ENCODE measurements at regions not wholly inside any gene's neighbourhood (a gene's known extent, or its start where the extent isn't known, plus 50 kb on each side); places are given as distances from the start of the nearest gene placed in this dataset.
A peak's percentile ranks its signal among the peaks of the same experiment; 100 is the strongest.

DNA sequence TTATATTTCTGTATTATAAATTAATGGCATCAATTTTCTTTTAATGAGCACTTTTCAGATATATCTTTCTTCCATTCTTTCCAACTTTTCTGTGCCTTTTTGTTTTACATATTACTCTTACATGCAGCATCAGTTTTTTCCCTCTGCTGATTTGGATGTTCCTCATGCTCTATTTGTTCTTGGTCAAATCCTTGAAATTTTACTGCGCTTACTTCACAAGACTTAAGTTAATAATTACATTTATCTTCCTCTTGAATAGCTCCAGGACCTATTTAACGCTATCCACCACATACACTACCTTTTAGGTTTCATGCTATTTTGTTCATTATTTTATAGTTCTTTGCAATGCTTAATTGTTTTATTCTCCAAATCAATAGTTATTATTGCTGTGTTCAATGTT, 97.6 kb upstream of the CTTNBP2 start:
- 93 to 98% (median 96%) methylated on average over 2 of the region's 2 CpGs for WGBS, 3 donors

DNA sequence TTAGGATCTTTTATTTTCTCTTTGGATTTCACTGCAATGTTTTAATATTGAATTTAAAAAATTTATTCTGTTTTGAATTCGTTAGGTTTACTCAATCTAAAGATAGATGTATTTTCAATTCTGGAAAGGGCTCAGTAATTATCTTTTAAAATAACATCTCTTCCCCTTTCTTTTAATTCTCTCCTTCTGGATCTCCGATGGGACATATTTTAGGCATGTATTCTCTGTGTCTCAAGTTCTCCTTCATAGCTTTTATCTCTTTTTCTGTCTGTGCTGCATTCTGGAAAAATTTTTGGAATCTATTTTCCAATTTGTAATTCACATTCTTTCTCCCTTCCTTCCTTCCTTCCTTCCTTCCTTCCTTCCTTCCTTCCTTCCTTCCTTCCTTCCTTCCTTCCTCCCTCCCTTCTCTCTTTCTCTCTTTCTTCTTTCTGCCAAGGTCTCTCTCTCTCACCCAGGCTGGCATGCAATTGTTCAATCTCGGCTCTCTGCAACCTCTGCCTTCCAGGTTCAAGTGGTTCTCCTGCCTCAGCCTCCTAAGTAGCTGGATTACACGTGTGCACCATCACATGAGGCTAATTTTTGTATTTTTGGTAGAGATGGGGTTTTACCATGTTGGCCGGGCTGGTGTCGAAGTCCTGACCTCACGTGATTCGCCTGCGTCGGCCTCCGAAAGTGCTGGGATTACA, 98.5 kb upstream of the CTTNBP2 start:
- H3K4me3 ChIP-seq, result no peak overlapping the region
- no peaks in the 10 kb centered on the region for H3K36me3 ChIP-seq
- intact Hi-C loops (cut with DNase I), result no loop called here
- H3K9me3 ChIP-seq, result no peaks in the 10 kb centered on the region
- H3K27me3 ChIP-seq, result no peaks in the 10 kb centered on the region
- TF ChIP-seq POLR2A (IDR thresholded peaks at IDR 0.05) (no peak), EP300 (IDR thresholded peaks at IDR 0.05) (no peak)
- TF ChIP-seq, protein P1, sequence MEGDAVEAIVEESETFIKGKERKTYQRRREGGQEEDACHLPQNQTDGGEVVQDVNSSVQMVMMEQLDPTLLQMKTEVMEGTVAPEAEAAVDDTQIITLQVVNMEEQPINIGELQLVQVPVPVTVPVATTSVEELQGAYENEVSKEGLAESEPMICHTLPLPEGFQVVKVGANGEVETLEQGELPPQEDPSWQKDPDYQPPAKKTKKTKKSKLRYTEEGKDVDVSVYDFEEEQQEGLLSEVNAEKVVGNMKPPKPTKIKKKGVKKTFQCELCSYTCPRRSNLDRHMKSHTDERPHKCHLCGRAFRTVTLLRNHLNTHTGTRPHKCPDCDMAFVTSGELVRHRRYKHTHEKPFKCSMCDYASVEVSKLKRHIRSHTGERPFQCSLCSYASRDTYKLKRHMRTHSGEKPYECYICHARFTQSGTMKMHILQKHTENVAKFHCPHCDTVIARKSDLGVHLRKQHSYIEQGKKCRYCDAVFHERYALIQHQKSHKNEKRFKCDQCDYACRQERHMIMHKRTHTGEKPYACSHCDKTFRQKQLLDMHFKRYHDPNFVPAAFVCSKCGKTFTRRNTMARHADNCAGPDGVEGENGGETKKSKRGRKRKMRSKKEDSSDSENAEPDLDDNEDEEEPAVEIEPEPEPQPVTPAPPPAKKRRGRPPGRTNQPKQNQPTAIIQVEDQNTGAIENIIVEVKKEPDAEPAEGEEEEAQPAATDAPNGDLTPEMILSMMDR (IDR thresholded peaks at IDR 0.05), result no peak
- DNase-seq, result no peak
- WGBS, 3 donors, result 76 to 80% (median 78%) methylated on average over 11 of the region's 11 CpGs
- H3K27ac ChIP-seq, result no peak overlapping the region
- H3K4me1 ChIP-seq (ENCODE audit: insufficient read depth), result no peaks in the 10 kb centered on the region

More for the DNA sequence above, 97.6 kb upstream of the CTTNBP2 start:
- no peaks in the 10 kb centered on the region for H3K27me3 ChIP-seq
- H3K4me1 ChIP-seq (ENCODE audit: insufficient read depth), result no peaks in the 10 kb centered on the region
- TF ChIP-seq, protein P1 (IDR thresholded peaks at IDR 0.05), result no peak
- TF ChIP-seq EP300 (IDR thresholded peaks at IDR 0.05) (no peak), POLR2A (IDR thresholded peaks at IDR 0.05) (no peak)
- H3K36me3 ChIP-seq, result no peaks in the 10 kb centered on the region
- no peaks in the 10 kb centered on the region for H3K9me3 ChIP-seq
- H3K4me3 ChIP-seq, result no peak overlapping the region
- DNase-seq, result no peak
- H3K27ac ChIP-seq, result no peak overlapping the region
- intact Hi-C loops (cut with DNase I), result no loop called here

DNA sequence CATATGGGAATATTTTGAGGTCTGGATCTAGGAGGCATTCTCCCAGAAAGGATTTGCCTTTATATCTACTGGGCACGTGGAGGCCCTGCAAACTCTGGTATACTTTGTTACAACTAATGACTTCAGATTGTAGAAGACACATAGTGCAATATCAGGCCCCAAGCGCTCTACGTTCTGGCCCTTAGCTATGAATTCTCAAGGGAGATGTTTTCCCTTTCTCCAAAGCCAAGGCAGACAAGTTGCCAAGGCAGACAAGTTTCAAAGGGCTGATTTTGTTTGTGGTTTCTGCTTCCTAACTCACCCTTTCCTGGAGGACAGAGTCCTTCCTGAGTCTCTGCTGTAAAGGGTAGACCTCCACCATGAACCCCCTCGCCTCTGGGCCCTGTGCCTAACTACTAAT, 99.4 kb upstream of the CTTNBP2 start:
- no peak overlapping the region for H3K27ac ChIP-seq
- TF ChIP-seq, protein P1 (IDR thresholded peaks at IDR 0.05), result no peak
- TF ChIP-seq EP300 (IDR thresholded peaks at IDR 0.05), result no peak
- TF ChIP-seq POLR2A (IDR thresholded peaks at IDR 0.05), result no peak
- no peaks in the 10 kb centered on the region for H3K36me3 ChIP-seq
- DNase-seq, result peak in 4 of 5 donors; percentile 14 to 59 (median 26)
- intact Hi-C loops (cut with DNase I), result no loop called here
- H3K4me1 ChIP-seq (ENCODE audit: insufficient read depth), result no peaks in the 10 kb centered on the region
- H3K9me3 ChIP-seq, result no peaks in the 10 kb centered on the region
- no peaks in the 10 kb centered on the region for H3K27me3 ChIP-seq
- H3K4me3 ChIP-seq, result no peak overlapping the region
- 8 to 20% (median 19%) methylated on average over 4 of the region's 4 CpGs for WGBS, 3 donors

DNA sequence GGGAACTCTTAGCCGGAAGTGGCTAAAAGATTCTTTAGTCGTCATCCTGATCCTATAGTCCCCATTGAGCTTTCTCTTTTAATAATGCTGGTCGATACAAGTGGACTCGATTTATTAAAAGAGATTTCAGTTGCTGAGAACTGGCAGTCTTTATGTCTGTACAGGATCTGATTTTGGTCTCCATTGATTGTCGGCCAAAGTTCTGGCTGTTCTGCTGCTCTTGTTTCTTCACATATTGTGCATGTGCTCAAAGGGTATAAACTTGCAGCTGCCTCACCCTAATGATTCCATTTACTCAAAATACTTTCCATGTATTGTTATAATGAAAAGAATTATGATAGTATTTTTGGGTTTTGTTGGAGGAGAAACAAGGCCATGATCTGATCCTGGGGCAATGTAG, 100.7 kb upstream of the CTTNBP2 start:
- Histone ChIP-seq H3K36me3 (no peaks in the 10 kb centered on the region), H3K27me3 (no peaks in the 10 kb centered on the region), H3K27ac (no peak overlapping the region), H3K4me1 (ENCODE audit: insufficient read depth) (no peaks in the 10 kb centered on the region), H3K4me3 (no peak overlapping the region), H3K9me3 (no peaks in the 10 kb centered on the region)
- DNase-seq, result no peak
- intact Hi-C loops (cut with DNase I), result no loop called here
- no peak for TF ChIP-seq POLR2A (IDR thresholded peaks at IDR 0.05)
- TF ChIP-seq, protein P1 (IDR thresholded peaks at IDR 0.05), result no peak
- TF ChIP-seq EP300 (IDR thresholded peaks at IDR 0.05), result no peak
- WGBS, 3 donors, result 88 to 97% (median 96%) methylated on average over 5 of the region's 5 CpGs
